NB4 (cell line): ENCODE measurements at regions not wholly inside any gene's neighbourhood (a gene's known extent, or its start where the extent isn't known, plus 50 kb on each side); places are given as distances from the start of the nearest gene placed in this dataset.

Experiments used
- CTCF ChIP-seq: IDR thresholded peaks from one replicate; pipeline ENCODE4 v1.5.1; 2012; ENCODE audit warnings: low read depth, low read length
- MYC ChIP-seq: IDR thresholded peaks from 2 replicates; pipeline ENCODE4 v1.6.1; 2011; ENCODE audit warnings: low read depth, low read length
- POLR2A ChIP-seq: IDR thresholded peaks from 2 replicates; pipeline ENCODE4 v1.6.1; 2011; ENCODE audit warnings: mild to moderate bottlenecking; ENCODE audit not compliant: insufficient read length; ENCODE audit errors: extremely low read depth

GRCh38 chr5:155562158-155562557, 548.6 kb downstream of the KIF4B start:
- no peak for TF ChIP-seq POLR2A
- no peak for TF ChIP-seq CTCF
- no peak for TF ChIP-seq MYC
